Mucosa of descending colon (tissue), 3 donors: ENCODE measurements at regions not wholly inside any gene's neighbourhood (a gene's known extent, or its start where the extent isn't known, plus 50 kb on each side); places are given as distances from the start of the nearest gene placed in this dataset.
A peak's percentile ranks its signal among the peaks of the same experiment; 100 is the strongest.

Experiments
- ATAC-seq: fragments of 200-7000 bp; cut with Tn5 transposase; one replicate; pipeline ENCODE4 v1.9.1; 2020; ENCODE audit warnings: mild to moderate bottlenecking, moderate library complexity
- DNase-seq, 3 donors: peaks; one replicate each; pipeline ENCODE4 v3.0.0-alpha.2; 2020
- H3K36me3 ChIP-seq: fragments of 200-600 bp; one replicate; pipeline ENCODE4 v1.8.0; 2021; ENCODE audit warnings: low read depth, mild to moderate bottlenecking
- H3K4me1 ChIP-seq: fragments of 200-600 bp; one replicate; pipeline ENCODE4 v1.8.0; 2021; ENCODE audit warnings: low read depth, mild to moderate bottlenecking
- H3K4me3 ChIP-seq: fragments of 200-600 bp; one replicate; pipeline ENCODE4 v1.8.0; 2021; ENCODE audit warnings: mild to moderate bottlenecking
- H3K9me3 ChIP-seq: fragments of 200-600 bp; one replicate; pipeline ENCODE4 v1.8.0; 2021; ENCODE audit warnings: mild to moderate bottlenecking
- CTCF ChIP-seq: fragments of 200-600 bp; IDR thresholded peaks from one replicate; pipeline ENCODE4 v1.8.0; 2022; ENCODE audit warnings: antibody characterized with exemption, mild to moderate bottlenecking
- intact Hi-C, 2 donors: fragments of 100-400 bp; cut with DNase I in 1 of 2; cut with micrococcal nuclease in 1 of 2; formaldehyde crosslinking; loops; one replicate each; pipeline versions ENCODE4 v1.11.0 to v1.11.1; 2022; cut with DNase I, micrococcal nuclease
- donor health status: DM: no; HTN: no; CAD: no; lungs with moderate emphysema.
- donor health status: DM: no; HTN: no; CAD: no.
- donor health status: DM: no; HTN: yes; CAD: no.

DNA sequence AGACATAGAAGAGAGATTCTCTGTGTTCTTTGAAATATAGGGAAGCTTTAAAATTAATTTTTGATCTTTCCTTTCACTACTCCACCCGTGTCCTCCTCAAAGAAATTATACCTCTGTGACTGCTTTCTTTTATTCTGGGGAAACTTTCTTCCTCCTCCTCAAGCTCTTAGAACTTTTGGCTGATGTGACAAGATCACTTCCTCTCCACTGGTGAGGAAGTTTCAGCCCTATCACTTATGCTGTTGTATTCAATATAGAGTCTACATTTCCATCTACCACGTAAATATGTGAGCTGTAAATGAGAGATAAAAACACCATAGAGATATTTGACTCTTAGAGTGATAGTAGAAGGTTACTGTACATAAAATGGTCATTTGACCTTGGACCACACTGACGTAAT is 141.9 kb upstream of the SASH1 start:
- Histone ChIP-seq H3K9me3 (no peaks in the 10 kb centered on the region), H3K4me3 (no peak overlapping the region), H3K4me1 (no peaks in the 10 kb centered on the region), H3K36me3 (no peaks in the 10 kb centered on the region)
- no peak for TF ChIP-seq CTCF
- ATAC-seq (no peak), DNase-seq (no peak)
- intact Hi-C loops, result no loop called here

GRCh38 chr6:148203281-148203925 is 139.2 kb upstream of the SASH1 start:
- intact Hi-C loops, result no loop called here
- no peaks in the 10 kb centered on the region for H3K9me3 ChIP-seq
- ATAC-seq (no peak), DNase-seq (no peak)
- no peak for TF ChIP-seq CTCF
- H3K4me1 ChIP-seq, result no peaks in the 10 kb centered on the region
- no peak overlapping the region for H3K4me3 ChIP-seq
- no peaks in the 10 kb centered on the region for H3K36me3 ChIP-seq

DNA sequence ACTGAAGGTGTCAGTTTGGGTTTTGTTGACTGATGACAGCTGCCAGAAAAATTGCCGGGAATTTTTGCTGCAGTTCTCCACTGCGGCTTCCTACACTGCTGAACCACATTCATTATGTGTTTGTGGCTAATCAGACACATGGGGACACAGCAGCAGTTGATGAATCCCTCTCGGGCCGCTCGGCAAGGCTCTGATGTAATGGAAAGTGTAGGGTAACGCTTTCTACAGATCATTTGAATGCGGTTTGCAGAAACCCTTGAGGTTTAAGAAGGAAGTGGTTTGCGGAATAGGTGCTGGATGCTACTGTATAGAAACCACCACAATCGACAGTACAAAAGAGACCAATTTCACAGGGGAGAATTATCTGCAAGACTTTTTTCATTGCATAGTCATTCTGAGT is 138.7 kb upstream of the SASH1 start:
- no peaks in the 10 kb centered on the region for H3K36me3 ChIP-seq
- H3K4me3 ChIP-seq, result no peak overlapping the region
- no peaks in the 10 kb centered on the region for H3K9me3 ChIP-seq
- peak; percentile 26 for ATAC-seq
- intact Hi-C loops, result no loop called here
- no peak for TF ChIP-seq CTCF
- peak in 1 of 3 donors; percentile 26 for DNase-seq
- no peaks in the 10 kb centered on the region for H3K4me1 ChIP-seq

- Histone ChIP-seq H3K4me3 (no peak overlapping the region), H3K9me3 (no peaks in the 10 kb centered on the region), H3K4me1 (no peaks in the 10 kb centered on the region), H3K36me3 (no peaks in the 10 kb centered on the region)
- ATAC-seq, result no peak
- DNase-seq, result no peak
- intact Hi-C loops, result no loop called here
- no peak for TF ChIP-seq CTCF
These were observed 134.3 kb upstream of the SASH1 start for GRCh38 chr6:148208298-148208697.

DNA sequence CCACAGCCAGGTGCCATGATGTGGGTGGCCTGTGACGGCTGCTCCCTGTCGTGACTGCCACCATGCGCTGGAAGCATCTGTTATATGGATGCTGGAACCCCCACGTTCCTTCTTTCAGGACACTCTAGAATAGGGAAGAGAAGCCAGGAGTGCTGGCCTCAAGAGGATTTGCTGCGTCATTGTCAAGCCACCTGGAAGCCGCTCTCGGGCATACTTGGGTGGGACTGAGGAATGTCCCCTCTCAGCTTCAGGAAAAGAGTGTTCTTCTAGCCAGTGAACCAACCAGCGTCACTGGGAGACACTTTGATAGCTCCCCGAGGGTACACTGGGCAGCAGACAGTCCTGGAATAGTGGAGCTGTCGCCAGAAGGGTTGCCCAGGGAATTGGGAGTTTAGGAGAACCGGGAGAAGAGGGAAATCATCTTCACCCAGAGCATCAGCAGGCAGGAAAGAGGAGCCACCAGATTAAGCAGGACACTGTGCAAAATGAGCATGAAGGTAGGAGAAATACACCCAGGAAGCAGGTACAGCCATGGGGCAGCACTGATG is 130.8 kb upstream of the SASH1 start:
- Histone ChIP-seq H3K4me1 (no peaks in the 10 kb centered on the region), H3K4me3 (no peak overlapping the region), H3K36me3 (no peaks in the 10 kb centered on the region), H3K9me3 (no peaks in the 10 kb centered on the region)
- intact Hi-C loops, result no loop called here
- no peak for TF ChIP-seq CTCF
- no peak for DNase-seq
- ATAC-seq, result no peak
